H1 (cell line): ENCODE measurements at regions not wholly inside any gene's neighbourhood (a gene's known extent, or its start where the extent isn't known, plus 50 kb on each side); places are given as distances from the start of the nearest gene placed in this dataset.

ENCODE experiments used
- CTCF ChIA-PET: fragments of 300-600 bp; sonication (Branson Sonifier 250); formaldehyde crosslinking; loops from one replicate; lab custom pipeline; 2021; ENCODE audit not compliant: partially characterized antibody; lab: Charles Lee
- POLR2A ChIA-PET: fragments of 300-600 bp; sonication (Branson Sonifier 250); formaldehyde crosslinking; loops from one replicate; lab custom pipeline; 2021; ENCODE audit warnings: inconsistent platforms; ENCODE audit not compliant: partially characterized antibody; lab: Charles Lee
- DNase-seq, 2 experiments: peaks; one replicate each; pipeline versions ENCODE4 v3.0.0 to v3.0.0-alpha.2; 2010 to 2022; ENCODE audit warnings: low spot score in 2 of 2, low read depth in 1 of 2, mixed read lengths in 1 of 2
- FAIRE-seq: peaks from 2 replicates; lab custom pipeline; 2011; peaks lifted over from hg19 to GRCh38; lab: Jason Lieb, UNC
- H2AFZ ChIP-seq: 2 replicates; pipeline ENCODE4 v1.8.1; 2012; ENCODE audit warnings: low read length, inconsistent platforms
- H2AK5ac ChIP-seq: 2 replicates; pipeline ENCODE4 v1.6.1; 2013; ENCODE audit warnings: low read depth, low read length
- H2BK120ac ChIP-seq: replicated peaks from 2 replicates; pipeline ENCODE3; 2013; ENCODE audit warnings: low read depth, low read length, inconsistent platforms
- H2BK12ac ChIP-seq: 2 replicates; pipeline ENCODE4 v1.6.1; 2013; ENCODE audit warnings: low read depth, low read length
- H2BK15ac ChIP-seq: 2 replicates; pipeline ENCODE4 v1.6.1; 2013; ENCODE audit warnings: low read length
- H2BK20ac ChIP-seq: 2 replicates; pipeline ENCODE4 v1.6.1; 2013; ENCODE audit warnings: low read length
- H2BK5ac ChIP-seq: 2 replicates; pipeline ENCODE4 v1.6.1; 2013; ENCODE audit warnings: low read depth, low read length
- H3K14ac ChIP-seq: 2 replicates; pipeline ENCODE4 v1.6.1; 2013; ENCODE audit warnings: inconsistent platforms; ENCODE audit not compliant: insufficient read length
- H3K18ac ChIP-seq: 2 replicates; pipeline ENCODE4 v1.6.1; 2013; ENCODE audit warnings: low read length; ENCODE audit errors: extremely low read depth
- H3K23ac ChIP-seq: 2 replicates; pipeline ENCODE4 v1.6.1; 2013; ENCODE audit warnings: inconsistent platforms; ENCODE audit not compliant: insufficient read length
- H3K23me2 ChIP-seq: 2 replicates; pipeline ENCODE4 v1.6.1; 2013; ENCODE audit warnings: low read depth, low read length
- H3K27ac ChIP-seq: 2 replicates; pipeline ENCODE4 v1.6.1; 2011; ENCODE audit warnings: low read depth, low read length, inconsistent platforms
- H3K27me3 ChIP-seq, 4 experiments: replicated peaks in 1 of 4; 1 replicate in 1 of 4; 2 replicates in 3 of 4; pipeline versions ENCODE4 v1.6.1 to v1.8.1; 2011 to 2013; ENCODE audit warnings: low read length in 3 of 4, mild to moderate bottlenecking in 3 of 4, inconsistent platforms in 2 of 4, mixed read lengths in 2 of 4, moderate library complexity in 1 of 4; ENCODE audit not compliant: control insufficient read depth in 3 of 4, insufficient read depth in 3 of 4; ENCODE audit errors: extremely low read depth in 1 of 4
- H3K36me3 ChIP-seq, 4 experiments: 2 replicates each; pipeline versions ENCODE4 v1.6.1 to v1.8.1; 2011 to 2013; ENCODE audit warnings: mild to moderate bottlenecking in 4 of 4, low read length in 3 of 4, moderate library complexity in 2 of 4, control low read depth in 1 of 4, inconsistent platforms in 1 of 4; ENCODE audit not compliant: insufficient read depth in 4 of 4, control insufficient read depth in 2 of 4
- H3K4ac ChIP-seq: replicated peaks from 2 replicates; pipeline ENCODE3; 2013; ENCODE audit warnings: low read length, low read depth, mixed read lengths, inconsistent platforms; ENCODE audit not compliant: insufficient read length
- H3K4me1 ChIP-seq, 4 experiments: replicated peaks in 1 of 4; 1 replicate in 1 of 4; 2 replicates in 3 of 4; pipeline versions ENCODE4 v1.6.1 to v1.8.1; 2011 to 2013; ENCODE audit warnings: low read length in 3 of 4, inconsistent platforms in 2 of 4, mixed read lengths in 1 of 4; ENCODE audit not compliant: insufficient read depth in 4 of 4, control insufficient read depth in 3 of 4
- H3K4me2 ChIP-seq, 2 experiments: 2 replicates each; pipeline versions ENCODE4 v1.6.1 to v1.8.1; 2011 to 2013; ENCODE audit warnings: low read depth in 2 of 2, low read length in 2 of 2, control low read depth in 1 of 2, inconsistent platforms in 1 of 2, mild to moderate bottlenecking in 1 of 2; ENCODE audit not compliant: insufficient read depth in 1 of 2
- H3K4me3 ChIP-seq, 4 experiments: fragments of 200-600, 300-600 bp in 1 of 4; sonication (generic), shearing (Covaris generic), sonication (Bioruptor Twin) in 1 of 4; 2 replicates each; pipeline versions ENCODE4 v1.5.1 to v1.8.1; 2011 to 2016; ENCODE audit warnings: low read length in 4 of 4, low read depth in 3 of 4, control low read depth in 2 of 4, inconsistent platforms in 2 of 4, mild to moderate bottlenecking in 2 of 4, mixed read lengths in 1 of 4, moderate library complexity in 1 of 4; ENCODE audit not compliant: insufficient read depth in 2 of 4; ENCODE audit errors: extremely low read depth in 1 of 4
- H3K56ac ChIP-seq: replicated peaks from 2 replicates; pipeline ENCODE3; 2013; ENCODE audit warnings: low read depth, mild to moderate bottlenecking, mixed read lengths, low read length, inconsistent platforms; ENCODE audit not compliant: insufficient read length
- H3K79me1 ChIP-seq: 2 replicates; pipeline ENCODE4 v1.6.1; 2013; ENCODE audit warnings: low read depth, low read length, control low read depth
- H3K79me2 ChIP-seq, 2 experiments: 2 replicates each; pipeline versions ENCODE4 v1.6.1 to v1.8.1; 2012 to 2013; ENCODE audit warnings: low read length in 2 of 2, mild to moderate bottlenecking in 2 of 2, inconsistent platforms in 1 of 2; ENCODE audit not compliant: insufficient read depth in 2 of 2, control insufficient read depth in 1 of 2
- H3K9ac ChIP-seq, 4 experiments: replicated peaks in 1 of 4; 1 replicate in 1 of 4; 2 replicates in 3 of 4; pipeline versions ENCODE4 v1.6.1 to v1.8.1; 2011 to 2013; ENCODE audit warnings: low read depth in 3 of 4, low read length in 3 of 4, control low read depth in 2 of 4, mild to moderate bottlenecking in 2 of 4, moderate library complexity in 2 of 4, inconsistent platforms in 1 of 4; ENCODE audit errors: extremely low read depth in 1 of 4
- H3K9me3 ChIP-seq, 2 experiments: 2 replicates each; pipeline versions ENCODE4 v1.6.1 to v1.8.1; 2012 to 2013; ENCODE audit warnings: mild to moderate bottlenecking in 2 of 2, moderate library complexity in 2 of 2, control low read depth in 1 of 2, inconsistent platforms in 1 of 2, low read depth in 1 of 2, low read length in 1 of 2, mixed read lengths in 1 of 2; ENCODE audit not compliant: insufficient read depth in 2 of 2
- H4K20me1 ChIP-seq, 2 experiments: replicated peaks in 1 of 2; 2 replicates each; pipeline versions ENCODE3 to v1.8.1; 2011 to 2013; ENCODE audit warnings: inconsistent platforms in 2 of 2, low read length in 2 of 2, mild to moderate bottlenecking in 1 of 2; ENCODE audit not compliant: insufficient read depth in 2 of 2, control insufficient read depth in 1 of 2
- H4K5ac ChIP-seq: 2 replicates; pipeline ENCODE4 v1.6.1; 2013; ENCODE audit warnings: low read length, low read depth, mixed read lengths, inconsistent platforms; ENCODE audit not compliant: insufficient read length
- H4K8ac ChIP-seq: 2 replicates; pipeline ENCODE4 v1.8.0; 2013; ENCODE audit warnings: mild to moderate bottlenecking, moderate library complexity, low read length, inconsistent platforms; ENCODE audit not compliant: insufficient read depth; ENCODE audit errors: extremely low read depth
- H4K91ac ChIP-seq: replicated peaks from 2 replicates; pipeline ENCODE3; 2013; ENCODE audit warnings: low read length, mixed read lengths, inconsistent platforms; ENCODE audit not compliant: insufficient read length
- CBX8 ChIP-seq: fragments of 300-800, 300-1000 bp; sonication (generic); IDR thresholded peaks from 2 replicates; pipeline ENCODE4 v1.7.1; 2016; ENCODE audit warnings: low read depth, low read length, borderline replicate concordance
- CREB1 ChIP-seq: IDR thresholded peaks from 2 replicates; pipeline ENCODE4 v1.6.1; 2012; ENCODE audit warnings: inconsistent platforms
- KDM1A ChIP-seq: fragments of 200-600, 300-600 bp; sonication (generic); IDR thresholded peaks from 2 replicates; pipeline ENCODE4 v1.7.1; 2016; ENCODE audit warnings: mild to moderate bottlenecking, low read length, borderline replicate concordance
- SAP30 ChIP-seq: fragments of 300-600 bp; sonication (generic); IDR thresholded peaks from 2 replicates; pipeline ENCODE4 v1.7.1; 2012; ENCODE audit warnings: low read length, moderate library complexity, mild to moderate bottlenecking, inconsistent platforms; ENCODE audit not compliant: insufficient read depth, insufficient replicate concordance
- WGBS, 2 experiments: shearing (Covaris generic) in 1 of 2; methylation state at CpG; one replicate each; pipeline versions ENCODE4 v1.1.6 to v1.1.7; 2013 to 2015; ENCODE audit warnings: low lambda C conversion rate in 2 of 2, mixed read lengths in 2 of 2, inconsistent platforms in 1 of 2, low coverage in 1 of 2, missing lambda C conversion rate in 1 of 2; ENCODE audit not compliant: insufficient replicate concordance in 2 of 2, insufficient coverage in 1 of 2, insufficient read length in 1 of 2; ENCODE audit errors: extremely low coverage in 1 of 2, missing lambda C conversion rate in 1 of 2; 5-methylcytosine and 5-hydroxymethylcytosine counted together

DNA sequence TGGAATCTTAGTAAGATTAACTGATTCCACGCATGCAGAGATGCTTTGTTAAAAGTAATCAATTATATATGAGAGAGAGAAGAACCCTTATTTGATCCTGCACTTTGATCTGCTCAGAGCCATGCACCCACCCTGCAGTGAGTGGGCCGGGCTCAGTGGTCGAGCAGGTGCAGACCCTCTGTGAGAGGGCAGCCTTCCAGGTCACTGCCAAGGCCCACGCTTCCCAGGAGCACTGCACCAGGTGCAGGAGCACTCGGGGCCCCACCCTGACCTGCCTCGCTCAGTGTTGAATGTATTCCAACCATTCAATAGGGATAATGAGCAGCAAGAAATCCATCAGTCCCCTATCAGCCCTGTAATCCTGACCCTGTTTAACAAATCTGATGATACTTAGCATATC lies 126.9 kb downstream of the TMEM200C start:
- no peak overlapping the region for H3K4me3 ChIP-seq
- no peak overlapping the region for H2BK15ac ChIP-seq
- H4K8ac ChIP-seq, result no peak overlapping the region
- no peak overlapping the region for H2BK5ac ChIP-seq
- no peak overlapping the region for H2AK5ac ChIP-seq
- H3K23ac ChIP-seq, result no peak overlapping the region
- no peaks in the 10 kb centered on the region for H3K9me3 ChIP-seq
- POLR2A ChIA-PET, result no interaction called here
- H3K14ac ChIP-seq, result no peak overlapping the region
- WGBS, 2 experiments, result 89% methylated on average over 6 of the region's 6 CpGs; no CpG with 5 or more reads in 1 of the 2 experiments
- TF ChIP-seq SAP30 (no peak), CBX8 (no peak), KDM1A (no peak), CREB1 (no peak)
- no peak overlapping the region for H3K27ac ChIP-seq
- H2BK120ac ChIP-seq, result no peak overlapping the region
- CTCF ChIA-PET, result interaction anchor here (1.0 kb wide), 1 partner anchor 26 kb away, joined by 3 read pairs; no protein-coding TSS in a partner anchor
- no peaks in the 10 kb centered on the region for H3K79me2 ChIP-seq
- no peak for FAIRE-seq
- H3K56ac ChIP-seq, result no peak overlapping the region
- no peaks in the 10 kb centered on the region for H4K20me1 ChIP-seq
- no peaks in the 10 kb centered on the region for H3K27me3 ChIP-seq
- no peak overlapping the region for H4K5ac ChIP-seq
- no peaks in the 10 kb centered on the region for H3K23me2 ChIP-seq
- no peak overlapping the region for H4K91ac ChIP-seq
- no peak for DNase-seq
- H3K18ac ChIP-seq, result no peak overlapping the region
- H3K4ac ChIP-seq, result no peak overlapping the region
- H3K36me3 ChIP-seq, result no peaks in the 10 kb centered on the region
- H2AFZ ChIP-seq, result no peak overlapping the region
- H3K4me1 ChIP-seq, result peaks cover 0 to 8% (median under 1%) of the 10 kb centered on the region in 4 experiments; a peak in 4 of 7 replicates
- no peaks in the 10 kb centered on the region for H3K79me1 ChIP-seq
- H3K9ac ChIP-seq, result no peak overlapping the region
- H3K4me2 ChIP-seq, result no peak overlapping the region
- H2BK12ac ChIP-seq, result no peak overlapping the region
- H2BK20ac ChIP-seq, result no peak overlapping the region
